ENCODE measurements at regions not wholly inside any gene's neighbourhood (a gene's known extent, or its start where the extent isn't known, plus 50 kb on each side); places are given as distances from the start of the nearest gene placed in this dataset.
"Not testable (repeated sequence)": the region's sequence is repeated elsewhere in the genome, so short reads cannot be mapped to it uniquely, and the experiment has no call there.

- 84% methylated on average over 2 of the region's 2 CpGs for WGBS
- Histone ChIP-seq H3K9me3 (no peaks in the 10 kb centered on the region), H3K36me3 (no peaks in the 10 kb centered on the region), H3K27me3 (no peaks in the 10 kb centered on the region), H3K27ac (replicated peaks in 1 of 4) (no peak overlapping the region), H3K4me1 (no peaks in the 10 kb centered on the region), H3K4me3 (no peak overlapping the region)
- TF ChIP-seq POLR2A (IDR thresholded peaks at IDR 0.05; ENCODE audit: low read depth) (no peak), CTCF (IDR thresholded peaks at IDR 0.05) (no peak), POLR2AphosphoS5 (IDR thresholded peaks at IDR 0.05) (no peak), EP300 (IDR thresholded peaks at IDR 0.05) (no peak)
- DNase-seq (ENCODE audit: extremely low spot score), result no peak
- intact Hi-C loops (cut with DNase I), result no loop called here
Measured at GRCh38 chr13:55001881-55002280, 1973.3 kb downstream of the OLFM4 start.

- Histone ChIP-seq H3K4me3 (no peak overlapping the region), H3K4me1 (no peaks in the 10 kb centered on the region), H3K9me3 (no peaks in the 10 kb centered on the region), H3K27me3 (no peaks in the 10 kb centered on the region), H3K36me3 (no peaks in the 10 kb centered on the region), H3K27ac (replicated peaks in 1 of 4) (no peak overlapping the region)
- no peak for TF ChIP-seq POLR2AphosphoS5 (IDR thresholded peaks at IDR 0.05)
- TF ChIP-seq CTCF (IDR thresholded peaks at IDR 0.05), result no peak
- no peak for TF ChIP-seq EP300 (IDR thresholded peaks at IDR 0.05)
- no peak for TF ChIP-seq POLR2A (IDR thresholded peaks at IDR 0.05; ENCODE audit: low read depth)
- no peak for DNase-seq (ENCODE audit: extremely low spot score)
- 54% methylated on average over 2 of the region's 2 CpGs for WGBS
- intact Hi-C loops (cut with DNase I), result no loop called here
Measured at GRCh38 chr13:55007681-55008080, 1979.1 kb downstream of the OLFM4 start.

- no peak for DNase-seq (ENCODE audit: extremely low spot score)
- TF ChIP-seq CTCF (IDR thresholded peaks at IDR 0.05), result no peak
- no peak for TF ChIP-seq POLR2A (IDR thresholded peaks at IDR 0.05; ENCODE audit: low read depth)
- no peak for TF ChIP-seq POLR2AphosphoS5 (IDR thresholded peaks at IDR 0.05)
- TF ChIP-seq EP300 (IDR thresholded peaks at IDR 0.05), result no peak
- no peak overlapping the region for H3K4me3 ChIP-seq
- H3K4me1 ChIP-seq, result no peaks in the 10 kb centered on the region
- no peaks in the 10 kb centered on the region for H3K9me3 ChIP-seq
- WGBS, result 55% methylated on average over 4 of the region's 4 CpGs
- H3K36me3 ChIP-seq, result no peaks in the 10 kb centered on the region
- intact Hi-C loops (cut with DNase I), result no loop called here
- no peak overlapping the region for H3K27ac ChIP-seq (replicated peaks in 1 of 4)
- no peaks in the 10 kb centered on the region for H3K27me3 ChIP-seq
Measured at GRCh38 chr13:55013051-55013450, 1984.4 kb downstream of the OLFM4 start.

GRCh38 chr13:55029280-55029679, 2000.7 kb downstream of the OLFM4 start:
- no peak overlapping the region for H3K27ac ChIP-seq (replicated peaks in 1 of 4)
- TF ChIP-seq POLR2A (IDR thresholded peaks at IDR 0.05; ENCODE audit: low read depth), result no peak
- no peak for TF ChIP-seq EP300 (IDR thresholded peaks at IDR 0.05)
- TF ChIP-seq CTCF (IDR thresholded peaks at IDR 0.05), result no peak
- TF ChIP-seq POLR2AphosphoS5 (IDR thresholded peaks at IDR 0.05), result no peak
- H3K4me1 ChIP-seq, result no peaks in the 10 kb centered on the region
- H3K27me3 ChIP-seq, result no peaks in the 10 kb centered on the region
- intact Hi-C loops (cut with DNase I), result no loop called here
- no peak for DNase-seq (ENCODE audit: extremely low spot score)
- 93% methylated on average over 2 of the region's 2 CpGs for WGBS
- H3K4me3 ChIP-seq, result no peak overlapping the region
- no peaks in the 10 kb centered on the region for H3K9me3 ChIP-seq
- no peaks in the 10 kb centered on the region for H3K36me3 ChIP-seq

GRCh38 chr13:55038230-55038629, 2009.6 kb downstream of the OLFM4 start:
- no peak for DNase-seq (ENCODE audit: extremely low spot score)
- Histone ChIP-seq H3K4me3 (no peak overlapping the region), H3K9me3 (no peaks in the 10 kb centered on the region), H3K27me3 (no peaks in the 10 kb centered on the region), H3K27ac (replicated peaks in 1 of 4) (no peak overlapping the region), H3K36me3 (no peaks in the 10 kb centered on the region), H3K4me1 (no peaks in the 10 kb centered on the region)
- intact Hi-C loops (cut with DNase I), result no loop called here
- 48% methylated on average over 1 of the region's 1 CpG for WGBS
- no peak for TF ChIP-seq POLR2A (IDR thresholded peaks at IDR 0.05; ENCODE audit: low read depth)
- no peak for TF ChIP-seq CTCF (IDR thresholded peaks at IDR 0.05)
- TF ChIP-seq EP300 (IDR thresholded peaks at IDR 0.05), result no peak
- TF ChIP-seq POLR2AphosphoS5 (IDR thresholded peaks at IDR 0.05), result no peak

GRCh38 chr13:55053891-55054550, 2025.4 kb downstream of the OLFM4 start:
- H3K9me3 ChIP-seq; H3K27me3 ChIP-seq; intact Hi-C loops (cut with DNase I); H3K36me3 ChIP-seq; H3K27ac ChIP-seq (replicated peaks in 1 of 4); DNase-seq (ENCODE audit: extremely low spot score); H3K4me3 ChIP-seq; H3K4me1 ChIP-seq: not testable (repeated sequence)
- WGBS, result 95% methylated on average over 20 of the region's 24 CpGs

GRCh38 chr13:55055666-55056065, 2027.1 kb downstream of the OLFM4 start:
- H3K36me3 ChIP-seq; H3K27ac ChIP-seq (replicated peaks in 1 of 4); H3K4me3 ChIP-seq; H3K9me3 ChIP-seq; H3K27me3 ChIP-seq; DNase-seq (ENCODE audit: extremely low spot score); intact Hi-C loops (cut with DNase I); H3K4me1 ChIP-seq: not testable (repeated sequence)
- WGBS, result 72% methylated on average over 3 of the region's 3 CpGs

Measured in esophagus muscularis mucosa (tissue), 4 donors.